ENCODE measurements at regions not wholly inside any gene's neighbourhood (a gene's known extent, or its start where the extent isn't known, plus 50 kb on each side); places are given as distances from the start of the nearest gene placed in this dataset.

- H3K36me3 ChIP-seq, result no peaks in the 10 kb centered on the region
- 58 to 96% methylated on average over 1 of the region's 1 CpG for WGBS, 2 donors
- no peaks in the 10 kb centered on the region for H3K27me3 ChIP-seq
- DNase-seq, result no peak
- no peaks in the 10 kb centered on the region for H3K9me3 ChIP-seq
- no peak for TF ChIP-seq POLR2A (IDR thresholded peaks at IDR 0.05)
- TF ChIP-seq CTCF (IDR thresholded peaks at IDR 0.05), result no peak
- H3K4me1 ChIP-seq, result peaks cover 4 to 14% (median 11%) of the 10 kb centered on the region in 3 donors
- no peak overlapping the region for H3K4me3 ChIP-seq
- H3K27ac ChIP-seq, result no peak overlapping the region
- intact Hi-C loops (cut with DNase I), result no loop called here
Measured at GRCh38 chr3:171970301-171970788, 69.0 kb upstream of the FNDC3B start.

- Histone ChIP-seq H3K4me3 (no peak overlapping the region), H3K36me3 (no peaks in the 10 kb centered on the region), H3K4me1 (peaks cover 4 to 7% (median 7%) of the 10 kb centered on the region in 3 donors), H3K9me3 (no peaks in the 10 kb centered on the region), H3K27me3 (no peaks in the 10 kb centered on the region), H3K27ac (no peak overlapping the region)
- TF ChIP-seq POLR2A (IDR thresholded peaks at IDR 0.05) (no peak), CTCF (IDR thresholded peaks at IDR 0.05) (no peak)
- WGBS, 2 donors, result 42 to 55% methylated on average over 1 of the region's 1 CpG
- intact Hi-C loops (cut with DNase I), result no loop called here
- no peak for DNase-seq
Measured at GRCh38 chr3:171971919-171972514, 67.4 kb upstream of the FNDC3B start.

- TF ChIP-seq POLR2A (IDR thresholded peaks at IDR 0.05) (no peak), CTCF (IDR thresholded peaks at IDR 0.05) (no peak)
- no peak overlapping the region for H3K4me3 ChIP-seq
- H3K36me3 ChIP-seq, result no peaks in the 10 kb centered on the region
- DNase-seq, result no peak
- no peak overlapping the region for H3K27ac ChIP-seq
- 51% methylated on average over 2 of the region's 2 CpGs for WGBS, 2 donors
- H3K4me1 ChIP-seq, result no peaks in the 10 kb centered on the region
- H3K9me3 ChIP-seq, result no peaks in the 10 kb centered on the region
- H3K27me3 ChIP-seq, result no peaks in the 10 kb centered on the region
- intact Hi-C loops (cut with DNase I), result no loop called here
Measured at GRCh38 chr3:171972871-171973348, 66.5 kb upstream of the FNDC3B start.

GRCh38 chr3:171974986-171975837 is 64.2 kb upstream of the FNDC3B start:
- intact Hi-C loops (cut with DNase I), result no loop called here
- Histone ChIP-seq H3K4me3 (no peak overlapping the region), H3K4me1 (no peaks in the 10 kb centered on the region), H3K27ac (no peak overlapping the region), H3K9me3 (no peaks in the 10 kb centered on the region), H3K36me3 (no peaks in the 10 kb centered on the region), H3K27me3 (no peaks in the 10 kb centered on the region)
- no peak for TF ChIP-seq CTCF (IDR thresholded peaks at IDR 0.05)
- TF ChIP-seq POLR2A (IDR thresholded peaks at IDR 0.05), result no peak
- DNase-seq, result no peak
- WGBS, 2 donors, result 58 to 69% methylated on average over 10 of the region's 10 CpGs

- no peaks in the 10 kb centered on the region for H3K27me3 ChIP-seq
- no peak overlapping the region for H3K4me3 ChIP-seq
- no peaks in the 10 kb centered on the region for H3K36me3 ChIP-seq
- intact Hi-C loops (cut with DNase I), result no loop called here
- no peak for DNase-seq
- TF ChIP-seq CTCF (IDR thresholded peaks at IDR 0.05) (no peak), POLR2A (IDR thresholded peaks at IDR 0.05) (no peak)
- H3K4me1 ChIP-seq, result no peaks in the 10 kb centered on the region
- H3K27ac ChIP-seq, result no peak overlapping the region
- H3K9me3 ChIP-seq, result no peaks in the 10 kb centered on the region
- WGBS, 2 donors, result 58 to 72% methylated on average over 3 of the region's 3 CpGs
Measured at GRCh38 chr3:171976526-171976925, 62.9 kb upstream of the FNDC3B start.
